Fibroblast of skin of abdomen (primary cell): ENCODE measurements at regions not wholly inside any gene's neighbourhood (a gene's known extent, or its start where the extent isn't known, plus 50 kb on each side); places are given as distances from the start of the nearest gene placed in this dataset.

Source experiments
- DNase-seq: peaks from one replicate; pipeline ENCODE4 v3.0.0-alpha.2; 2013

DNA sequence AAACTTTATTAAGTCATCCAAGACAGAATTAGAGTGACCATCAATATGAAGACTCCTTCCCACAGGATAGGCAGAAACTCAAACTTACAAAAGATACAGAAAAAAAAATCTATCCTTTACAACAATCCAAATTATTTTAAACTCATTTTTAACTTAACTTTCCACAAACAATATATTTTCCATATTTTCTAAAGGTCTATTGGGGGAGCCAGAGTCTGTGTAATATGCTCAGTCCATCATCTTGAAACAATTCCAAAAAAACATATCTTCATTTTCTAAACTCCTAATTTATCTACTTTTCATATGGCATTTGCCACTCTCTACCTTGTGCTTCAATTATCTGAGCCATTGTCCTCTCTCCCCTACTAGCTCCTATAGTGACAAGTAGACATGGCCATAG is 378.1 kb downstream of the PDGFC start:
- DNase-seq: no peak

DNA sequence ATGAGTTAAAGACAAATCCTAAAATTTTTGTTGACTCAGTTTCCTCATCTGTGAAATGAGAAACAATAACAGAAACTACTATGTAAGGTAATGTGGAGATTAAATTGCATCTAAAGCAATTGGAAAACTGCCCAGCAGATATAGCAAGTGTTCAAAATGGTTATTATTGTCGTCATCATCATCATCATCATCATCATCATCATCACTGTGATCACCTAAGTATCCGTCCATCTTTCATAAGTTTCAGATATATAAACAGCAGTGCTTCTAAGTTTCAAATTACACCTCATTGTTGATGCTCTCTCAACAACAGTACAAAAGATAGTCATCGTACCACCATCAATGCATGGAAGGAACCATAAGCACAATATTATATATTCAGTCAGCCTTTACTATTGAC is 379.9 kb downstream of the PDGFC start:
- DNase-seq: no peak

DNA sequence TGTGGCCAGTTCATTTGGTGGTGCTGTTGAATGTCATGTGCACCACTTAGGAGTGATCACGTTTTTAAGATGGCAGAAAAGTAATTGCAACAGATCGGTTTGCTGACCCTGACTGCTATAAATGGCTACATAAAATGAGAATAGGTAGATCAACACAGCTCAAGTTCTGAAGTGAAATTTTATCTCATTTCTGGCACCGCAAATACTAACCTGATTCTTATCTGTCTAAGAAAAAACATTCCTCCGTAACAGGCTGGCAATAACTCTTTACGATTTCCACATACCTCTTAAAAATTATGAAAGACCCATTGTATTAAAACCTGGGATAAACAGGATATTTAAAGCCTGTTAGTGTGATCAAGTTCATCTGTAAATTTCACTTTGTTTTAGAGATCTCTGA is 387.5 kb downstream of the PDGFC start:
- DNase-seq: no peak

DNA sequence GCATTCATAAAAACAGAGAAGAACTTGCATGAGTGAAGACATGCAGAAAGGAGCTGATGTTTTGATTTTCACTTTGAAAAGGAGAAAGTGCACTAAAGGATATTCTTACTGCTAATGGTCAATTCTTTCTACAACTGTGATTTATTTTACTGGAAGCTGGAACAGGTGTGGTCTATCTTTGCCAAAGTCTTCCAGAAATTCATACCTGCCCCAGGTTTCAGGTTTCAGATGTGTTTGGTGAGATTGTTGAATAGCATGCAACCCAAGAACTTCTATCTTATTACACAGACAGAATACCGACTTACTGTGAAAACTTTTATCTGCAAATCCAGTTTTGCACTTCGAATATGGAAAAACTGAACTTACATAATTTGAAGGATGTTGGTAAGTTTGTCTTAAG is 388.3 kb downstream of the PDGFC start:
- no peak for DNase-seq

DNA sequence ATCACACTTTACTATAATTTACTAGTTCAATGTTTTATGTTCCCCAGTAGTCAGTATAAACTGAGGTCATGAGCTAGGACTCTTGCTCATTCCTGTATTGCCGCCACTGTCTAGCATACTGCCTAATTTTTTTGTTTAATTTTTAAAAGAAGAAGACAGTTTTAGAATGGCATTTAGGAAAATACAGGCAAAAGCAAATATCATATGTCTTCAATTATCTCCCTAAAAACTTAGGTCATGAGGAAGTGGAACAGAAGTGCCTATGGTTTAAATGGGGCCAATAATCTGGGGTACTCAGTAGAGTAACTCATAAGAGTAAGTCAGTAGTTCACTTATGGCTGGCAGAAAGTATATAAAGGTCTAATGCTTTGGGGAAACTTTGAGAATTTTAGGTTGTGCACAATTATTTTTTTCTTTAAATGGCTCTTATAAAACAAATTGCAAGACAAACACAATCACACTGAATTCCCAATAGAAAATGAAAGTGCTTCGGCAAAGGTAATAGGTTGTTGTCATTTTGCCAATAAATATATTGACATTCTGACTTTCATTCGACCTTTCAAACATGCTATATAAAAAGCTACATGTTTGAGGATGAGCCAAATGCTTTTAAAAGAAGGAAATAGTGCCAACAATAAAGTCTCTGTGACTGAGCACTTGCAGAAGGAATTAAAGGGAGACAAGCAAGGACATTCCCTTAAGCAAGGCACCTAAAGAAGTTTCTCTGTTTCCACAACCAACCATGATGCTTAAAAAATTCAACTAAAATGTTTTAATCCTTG is 390.1 kb downstream of the PDGFC start:
- DNase-seq: no peak

DNA sequence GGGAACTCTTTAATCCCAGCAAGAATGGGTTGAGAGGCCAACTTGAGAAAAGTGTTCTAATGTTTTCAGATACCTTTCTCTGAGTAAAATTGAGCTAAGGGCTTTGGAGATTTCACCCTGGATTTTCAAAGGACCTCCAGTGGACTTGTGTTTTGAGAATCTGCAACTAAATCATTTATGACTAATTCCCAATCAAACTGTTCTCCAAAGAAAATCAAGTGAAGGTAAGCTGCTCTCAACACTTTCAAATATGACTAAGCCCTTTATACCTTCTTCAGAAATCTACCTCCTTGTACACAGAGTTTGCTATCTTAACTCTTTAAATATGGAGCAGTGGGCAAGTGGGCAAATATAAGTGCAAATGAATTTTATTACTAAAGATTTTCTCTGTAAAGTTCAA is 392.9 kb downstream of the PDGFC start:
- no peak for DNase-seq

DNA sequence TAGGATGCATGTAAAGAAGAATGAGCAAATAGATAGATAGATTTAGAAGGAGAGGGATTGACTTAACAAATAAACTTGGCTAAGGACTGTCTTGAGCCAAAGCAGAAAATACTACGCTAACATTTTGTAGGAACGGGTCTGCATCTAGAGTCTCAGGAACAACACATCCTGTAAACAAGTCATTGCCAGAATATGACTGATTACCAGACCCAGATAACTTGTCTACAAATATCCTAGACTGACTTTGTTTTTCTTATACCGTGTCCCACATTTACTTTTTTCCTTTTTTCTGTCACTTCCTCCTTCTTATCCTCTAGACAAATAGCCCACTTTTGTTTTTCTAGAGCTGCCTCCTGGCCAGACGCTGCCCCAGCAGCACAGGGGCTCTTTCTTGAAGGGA is 393.6 kb downstream of the PDGFC start:
- DNase-seq: no peak

DNA sequence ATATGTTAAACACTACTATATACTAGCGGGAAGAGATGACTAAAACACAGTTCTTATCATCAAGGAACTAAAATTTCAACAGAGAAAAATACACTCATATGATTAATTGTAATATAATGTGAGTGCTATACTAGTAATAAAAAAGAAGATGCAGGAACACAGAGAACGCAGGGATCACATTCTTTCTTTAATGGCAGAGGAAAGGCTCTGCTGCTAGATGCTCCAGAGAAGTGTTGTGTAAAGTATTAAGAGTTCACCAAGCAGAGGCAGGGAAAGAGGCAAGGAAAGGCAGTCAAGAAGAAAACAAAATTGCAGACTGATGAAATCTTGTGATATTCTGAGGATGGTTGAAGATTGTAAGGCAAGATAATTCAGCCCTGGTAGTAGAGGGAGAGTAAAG is 394.7 kb downstream of the PDGFC start:
- no peak for DNase-seq

DNA sequence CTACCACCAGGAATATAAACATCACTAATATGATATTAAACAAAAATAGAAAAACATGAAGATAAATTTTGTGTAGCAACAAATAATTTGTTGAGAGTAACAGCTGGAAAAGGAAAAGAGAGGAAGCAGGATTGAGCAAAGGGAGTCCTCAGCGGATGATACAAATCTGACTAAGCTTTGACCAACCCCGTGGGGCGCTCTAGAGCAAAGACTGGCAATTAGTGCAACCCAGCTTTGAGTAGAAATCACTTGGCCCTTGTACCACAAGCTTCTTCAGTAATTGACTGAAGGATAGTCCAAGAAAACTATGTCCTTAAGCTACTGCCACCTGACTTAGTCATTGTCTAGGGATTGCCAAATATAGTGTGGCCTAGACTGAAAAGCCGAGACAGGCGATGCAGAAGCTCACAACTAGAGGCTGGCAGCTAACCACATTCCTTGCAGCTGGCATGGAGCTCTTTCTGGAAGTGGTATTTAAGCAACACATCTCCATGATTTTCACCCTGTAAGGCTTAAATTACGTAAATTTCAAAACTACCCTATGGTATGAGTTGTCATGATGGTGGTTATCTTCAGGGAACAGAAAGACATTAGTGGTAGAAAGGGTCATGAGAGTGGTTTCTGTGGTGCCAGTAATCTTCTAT is 396.0 kb downstream of the PDGFC start:
- DNase-seq: no peak

DNA sequence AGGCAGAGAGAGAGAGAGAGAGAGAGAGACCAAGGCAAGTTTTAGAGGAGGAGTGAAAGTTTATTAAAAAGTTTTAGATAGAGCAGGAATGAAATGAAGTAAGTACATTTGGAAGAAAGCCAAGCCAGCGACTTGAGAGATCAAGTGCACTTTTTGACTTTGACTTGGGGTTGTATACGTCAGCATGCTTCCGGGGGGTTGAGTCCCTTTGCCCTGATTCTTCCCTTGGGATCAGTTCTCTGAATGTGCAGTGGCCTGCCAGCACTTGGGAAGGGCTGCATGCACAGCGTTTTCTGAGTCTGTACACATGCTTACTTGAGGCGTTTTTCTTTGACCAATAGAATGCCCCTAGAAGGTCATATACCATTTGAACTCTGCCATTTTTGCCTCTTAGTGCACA is 400.5 kb downstream of the PDGFC start:
- no peak for DNase-seq

DNA sequence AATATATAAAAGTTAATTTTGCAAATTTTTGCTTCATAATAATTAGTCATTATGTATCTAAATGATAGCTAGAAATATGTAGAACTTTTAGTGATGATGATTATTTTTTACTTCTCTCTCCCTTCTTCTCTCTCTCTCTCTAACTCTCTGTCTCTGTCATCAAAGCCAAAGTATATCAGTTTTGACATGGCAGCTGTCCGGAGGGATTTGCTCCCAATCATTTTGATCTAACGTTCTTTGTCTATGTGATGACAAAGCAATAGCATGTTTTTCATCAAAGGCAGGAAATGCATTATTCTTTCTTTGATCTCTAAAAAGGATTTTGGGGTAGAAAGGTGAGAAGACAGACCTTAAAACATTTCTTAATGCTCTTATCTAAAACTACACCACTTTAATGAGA is 402.1 kb downstream of the PDGFC start:
- DNase-seq: no peak

DNA sequence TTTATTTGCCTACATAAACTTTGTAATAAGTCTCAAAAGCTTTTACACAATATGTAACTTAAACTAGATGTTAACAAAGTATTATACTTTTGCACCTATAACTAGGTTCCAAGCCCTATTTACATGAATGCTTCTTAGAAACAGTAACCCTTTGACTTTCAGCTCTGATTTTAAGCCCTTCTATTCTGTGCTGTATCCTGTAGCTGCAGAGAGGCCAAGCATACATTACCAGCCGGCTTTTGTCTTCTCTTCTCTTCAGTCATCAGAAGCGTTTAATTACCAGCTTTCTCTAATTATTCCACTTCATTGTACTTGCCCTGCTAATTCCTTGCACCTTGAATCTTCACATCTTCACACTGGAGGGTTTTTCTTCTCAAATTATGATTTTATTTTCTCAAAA is 403.1 kb downstream of the PDGFC start:
- no peak for DNase-seq

DNA sequence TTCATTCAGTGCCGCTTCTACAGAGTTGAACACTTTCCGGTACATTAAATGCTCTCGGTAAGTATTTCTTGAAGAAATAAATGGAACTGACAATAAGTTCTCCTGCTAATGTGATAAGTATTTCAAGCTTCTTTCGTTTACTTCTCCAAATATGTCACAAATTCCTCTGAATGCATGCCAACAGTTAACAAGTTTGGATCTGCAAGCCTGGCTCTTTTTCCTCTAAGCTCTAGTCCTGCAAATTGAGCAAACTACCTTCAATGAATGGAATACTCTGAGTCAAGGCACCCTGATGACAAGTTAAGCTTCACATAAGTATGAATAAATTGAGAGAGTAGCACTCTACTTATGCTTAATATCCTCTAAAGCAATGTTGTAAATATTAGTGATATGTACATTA is 403.6 kb downstream of the PDGFC start:
- peak; percentile 58 for DNase-seq

DNA sequence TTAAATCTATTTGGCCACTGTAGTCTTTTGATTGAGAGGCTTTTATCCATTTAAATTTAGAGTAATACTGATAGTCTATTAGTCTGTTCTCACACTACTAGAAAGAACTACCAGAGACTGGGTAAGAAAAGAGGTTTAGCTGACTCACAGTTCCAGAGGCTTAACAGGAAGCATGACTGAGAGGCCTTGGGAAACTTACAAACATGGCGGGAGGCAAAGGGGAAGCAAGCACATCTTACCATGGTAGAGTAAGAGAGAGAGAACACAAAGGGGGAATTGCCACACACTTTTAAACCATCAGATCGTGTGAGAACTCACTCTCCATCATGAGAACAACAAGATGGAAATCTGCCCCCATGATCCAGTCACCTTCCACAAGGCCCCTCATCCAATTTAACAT is 410.9 kb downstream of the PDGFC start:
- DNase-seq: no peak

DNA sequence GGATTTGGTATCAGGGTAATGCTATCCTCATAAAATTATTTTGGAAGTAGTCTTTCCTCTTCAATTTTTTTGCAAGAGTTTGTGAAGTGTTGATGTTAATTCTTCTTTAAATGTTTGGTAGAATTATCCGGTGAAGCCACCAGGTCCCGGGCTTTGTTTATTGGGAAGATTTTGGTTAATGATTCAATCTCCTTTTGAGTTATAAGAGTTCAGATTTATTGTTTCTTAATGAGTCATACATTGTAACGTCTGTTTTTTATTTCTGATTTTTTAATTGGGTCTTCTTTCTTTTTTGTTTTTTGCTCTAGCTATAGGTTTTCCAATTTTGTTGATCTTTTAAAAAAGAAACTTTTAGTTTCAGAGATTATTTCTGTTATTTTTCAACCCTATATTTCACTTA is 412.3 kb downstream of the PDGFC start:
- no peak for DNase-seq

DNA sequence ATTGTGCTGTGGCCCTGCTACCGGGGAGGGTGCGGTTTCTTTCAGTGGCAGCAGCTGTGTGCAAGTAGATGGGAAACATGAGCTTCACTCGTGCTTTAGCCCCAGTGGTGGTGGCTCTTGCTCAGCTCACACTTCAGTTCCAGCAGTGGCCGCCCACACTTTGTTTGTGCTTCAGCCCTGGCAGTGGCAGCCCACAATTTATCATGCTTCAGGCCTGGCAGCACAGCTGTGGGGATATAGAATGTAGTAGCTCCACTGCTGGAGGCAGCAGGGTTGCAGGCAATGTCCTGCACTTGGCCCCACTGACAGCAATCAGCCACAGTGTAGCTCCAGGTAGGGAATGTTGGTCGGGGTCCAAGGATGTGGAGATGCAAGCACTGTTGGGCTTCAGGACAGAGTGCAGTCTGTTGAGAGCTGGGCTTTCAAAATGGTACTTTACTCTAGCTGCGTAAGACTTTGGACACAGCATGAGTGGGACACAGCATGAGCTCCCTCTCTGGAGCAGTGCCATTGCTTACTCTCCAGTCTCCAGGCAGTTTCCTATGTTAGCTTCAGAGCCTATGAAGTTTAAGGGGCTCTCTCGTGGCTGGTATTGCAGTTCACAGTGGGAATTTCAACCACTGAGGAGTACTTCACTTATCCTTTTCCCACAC is 413.1 kb downstream of the PDGFC start:
- DNase-seq: no peak

DNA sequence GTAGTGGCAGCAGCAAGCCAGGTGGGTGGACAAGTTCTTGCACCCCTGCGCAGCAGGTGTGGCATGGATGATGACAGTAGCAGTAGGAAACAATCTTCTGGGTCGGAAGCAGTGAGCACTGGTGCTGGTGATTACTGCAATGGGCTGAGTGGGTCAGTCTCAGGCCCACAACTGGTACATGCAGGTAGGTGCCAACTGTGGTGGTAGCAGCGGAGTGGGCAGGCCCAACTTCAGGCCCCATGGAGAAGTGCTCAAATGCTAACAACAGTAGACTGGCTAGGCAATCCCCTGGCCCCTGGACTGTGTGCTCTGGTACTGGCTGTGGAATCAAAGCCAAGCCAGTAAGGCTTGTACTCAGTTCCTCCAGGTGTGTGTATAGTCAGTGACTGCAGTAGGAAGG is 413.7 kb downstream of the PDGFC start:
- no peak for DNase-seq

DNA sequence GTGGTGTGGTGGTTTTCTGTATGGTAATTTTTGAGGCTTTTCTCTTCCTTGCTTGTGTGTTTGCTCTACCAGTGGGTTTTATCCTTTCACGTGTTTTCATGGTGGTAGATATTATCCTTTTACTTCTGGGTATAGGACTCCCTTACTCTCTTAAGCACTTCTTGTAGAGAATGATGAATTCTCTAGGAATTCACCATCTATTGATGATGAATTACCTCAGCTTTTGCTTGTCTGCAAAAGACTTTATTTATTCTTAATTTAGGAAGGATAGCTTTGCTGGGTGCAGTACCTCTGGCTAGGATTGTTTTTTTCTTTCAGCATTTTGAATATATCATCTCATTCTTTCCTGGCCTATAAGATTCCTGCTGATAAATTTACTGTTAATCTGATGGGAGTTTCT is 415.3 kb downstream of the PDGFC start:
- DNase-seq: peak; percentile 73

DNA sequence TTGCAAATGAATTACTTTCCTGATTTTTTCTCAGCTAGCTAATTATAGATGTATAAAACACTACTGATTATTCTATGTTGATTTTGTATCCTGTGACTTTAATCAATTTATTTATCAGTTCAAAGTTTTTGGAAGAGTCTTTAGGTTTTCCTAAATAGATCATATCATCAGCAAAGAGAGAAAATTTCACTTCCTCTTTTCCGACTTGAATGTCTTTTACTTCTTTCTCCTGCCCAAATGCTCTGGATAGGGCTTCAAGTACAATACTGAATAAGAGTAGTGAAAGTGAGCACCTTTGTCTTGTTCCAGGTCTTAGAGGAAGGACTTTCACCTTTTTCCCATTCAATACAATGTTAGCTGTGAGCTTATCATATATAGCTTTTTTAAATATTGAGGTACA is 417.9 kb downstream of the PDGFC start:
- no peak for DNase-seq

DNA sequence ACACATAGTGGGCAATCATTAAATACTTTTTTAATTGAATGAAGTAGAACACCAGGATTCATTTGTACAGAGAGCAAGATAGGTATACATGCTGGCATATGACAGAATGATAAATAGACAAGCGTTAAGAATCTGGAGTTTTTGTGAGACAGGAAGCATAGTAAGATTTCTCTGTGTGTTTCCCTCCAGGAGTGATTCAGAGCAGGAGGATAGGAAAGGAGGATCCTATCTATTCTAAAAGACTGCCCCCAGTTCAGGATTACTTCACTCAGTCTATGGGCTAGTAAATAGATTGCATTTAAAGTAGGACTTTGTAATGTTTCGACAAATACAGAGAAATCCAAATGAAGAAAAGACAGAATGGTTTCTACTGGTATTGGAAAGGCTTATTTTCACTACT is 423.7 kb downstream of the PDGFC start:
- peak; percentile 48 for DNase-seq

DNA sequence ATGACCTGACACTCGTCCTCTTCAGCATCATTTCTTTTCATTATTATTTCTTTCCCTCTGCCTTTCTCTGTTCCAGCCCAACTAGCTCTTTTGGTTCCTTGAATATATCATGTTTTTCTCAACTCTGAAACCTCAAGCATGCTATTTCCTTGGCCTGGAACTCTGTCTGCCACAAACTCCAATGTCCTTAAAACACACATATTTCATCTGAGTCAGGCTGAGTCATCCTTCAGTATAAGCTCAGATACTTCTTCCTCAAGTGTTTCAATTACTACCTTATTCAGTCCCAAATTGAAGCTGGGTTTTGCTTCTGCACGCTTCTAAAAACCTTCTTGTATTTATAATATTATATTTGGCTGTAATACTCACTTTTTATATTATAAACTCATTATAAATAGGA is 424.2 kb downstream of the PDGFC start:
- DNase-seq: peak; percentile 96

DNA sequence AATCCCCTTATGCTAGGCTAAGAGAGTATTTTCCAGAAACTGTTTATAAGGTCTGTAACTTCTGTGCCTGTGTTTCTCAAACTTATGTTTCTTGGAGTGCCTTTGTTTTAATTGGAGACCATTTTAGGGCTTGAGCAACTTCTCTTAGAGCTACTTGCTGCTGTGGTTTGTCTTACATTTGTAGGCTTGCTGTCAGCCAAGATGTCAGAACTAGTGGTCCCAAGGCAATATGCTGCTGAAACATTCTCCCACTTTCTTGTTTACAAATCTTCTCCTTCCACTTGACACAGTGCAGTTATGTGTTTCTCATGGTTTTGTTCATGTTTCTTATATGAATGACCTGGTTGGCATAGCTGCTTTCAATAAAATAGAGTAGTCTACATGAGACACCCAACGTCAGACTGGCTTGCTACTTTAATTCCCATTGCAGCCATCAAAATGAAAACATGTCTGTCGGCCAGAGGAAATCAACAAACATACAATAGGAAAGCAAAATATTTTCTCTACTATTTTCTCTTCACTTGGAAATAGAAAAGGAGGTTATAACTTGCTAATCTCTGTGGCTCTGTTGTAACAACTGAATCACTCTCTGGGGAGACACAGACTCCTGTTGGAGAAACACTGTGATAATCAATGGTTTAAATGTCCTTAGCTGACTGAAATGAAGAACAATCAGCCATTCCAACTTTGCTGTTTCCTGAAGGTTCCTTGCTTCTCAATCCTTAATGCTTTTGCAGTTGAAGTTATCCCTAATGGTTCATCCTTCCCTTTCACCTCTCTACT is 426.4 kb downstream of the PDGFC start:
- no peak for DNase-seq

DNA sequence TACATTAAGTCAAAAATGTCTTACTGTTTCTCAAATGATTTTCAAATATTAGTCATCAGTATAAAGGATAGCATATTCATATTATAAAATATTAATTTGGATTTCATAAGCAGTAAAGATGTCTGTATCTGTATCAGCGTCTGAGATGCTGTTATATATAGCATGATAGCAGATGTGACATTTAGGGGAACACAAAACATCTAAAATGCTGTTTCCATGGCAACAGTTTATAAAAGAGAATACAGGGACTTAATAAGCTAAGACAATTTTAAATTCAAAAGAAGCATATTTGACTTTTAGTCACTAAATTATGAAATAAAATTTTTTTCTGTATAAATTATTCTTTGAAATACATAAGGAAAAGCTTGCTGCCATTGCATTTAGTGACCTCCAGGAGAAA is 432.2 kb downstream of the PDGFC start:
- DNase-seq: no peak
